SH-SY5Y (cell line): ENCODE measurements at regions not wholly inside any gene's neighbourhood (a gene's known extent, or its start where the extent isn't known, plus 50 kb on each side); places are given as distances from the start of the nearest gene placed in this dataset.

ENCODE experiments used
- GATA2 ChIP-seq: IDR thresholded peaks from 2 replicates; pipeline ENCODE4 v1.6.1; 2011; ENCODE audit warnings: mild to moderate bottlenecking, low read depth, low read length
- GATA3 ChIP-seq: IDR thresholded peaks from 2 replicates; pipeline ENCODE4 v1.6.1; 2011; ENCODE audit warnings: low read depth, mild to moderate bottlenecking, low read length, moderate library complexity

DNA sequence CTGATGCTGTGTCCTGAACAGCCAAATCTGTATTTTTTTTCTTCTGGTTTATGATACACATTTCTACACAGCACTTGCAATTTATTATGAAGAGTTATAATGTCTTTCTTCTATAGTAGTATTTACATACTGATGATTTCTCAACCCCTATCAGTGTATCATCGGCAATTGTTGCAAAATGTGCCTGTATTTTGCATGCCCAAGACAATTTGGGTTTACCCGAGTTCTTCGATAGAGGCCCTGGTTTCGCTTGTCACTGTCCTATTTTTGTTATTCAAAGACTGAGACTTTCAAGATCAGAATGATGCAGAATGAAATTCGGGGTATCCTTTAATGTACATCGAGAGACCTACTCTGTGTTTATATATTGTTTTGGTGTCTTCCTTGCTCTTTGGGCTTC lies 184.5 kb upstream of the PRSS58 start:
- TF ChIP-seq GATA2 (no peak), GATA3 (no peak)

DNA sequence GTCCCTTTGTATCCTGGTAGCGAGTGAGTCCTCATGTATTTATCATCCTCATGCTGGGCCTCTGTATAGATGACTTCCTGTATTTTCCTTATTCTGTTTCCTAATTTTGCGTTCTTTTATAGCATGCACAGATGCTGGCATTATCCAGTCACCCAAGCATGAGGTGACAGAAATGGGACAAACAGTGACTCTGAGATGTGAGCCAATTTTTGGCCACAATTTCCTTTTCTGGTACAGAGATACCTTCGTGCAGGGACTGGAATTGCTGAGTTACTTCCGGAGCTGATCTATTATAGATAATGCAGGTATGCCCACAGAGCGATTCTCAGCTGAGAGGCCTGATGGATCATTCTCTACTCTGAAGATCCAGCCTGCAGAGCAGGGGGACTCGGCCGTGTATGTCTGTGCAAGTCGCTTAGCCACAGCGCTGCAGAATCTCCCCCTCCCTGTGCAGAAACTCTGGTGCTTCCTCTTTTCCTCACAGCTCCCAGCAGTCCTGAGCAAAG lies 183.1 kb upstream of the PRSS58 start:
- TF ChIP-seq GATA2 (no peak), GATA3 (no peak)

DNA sequence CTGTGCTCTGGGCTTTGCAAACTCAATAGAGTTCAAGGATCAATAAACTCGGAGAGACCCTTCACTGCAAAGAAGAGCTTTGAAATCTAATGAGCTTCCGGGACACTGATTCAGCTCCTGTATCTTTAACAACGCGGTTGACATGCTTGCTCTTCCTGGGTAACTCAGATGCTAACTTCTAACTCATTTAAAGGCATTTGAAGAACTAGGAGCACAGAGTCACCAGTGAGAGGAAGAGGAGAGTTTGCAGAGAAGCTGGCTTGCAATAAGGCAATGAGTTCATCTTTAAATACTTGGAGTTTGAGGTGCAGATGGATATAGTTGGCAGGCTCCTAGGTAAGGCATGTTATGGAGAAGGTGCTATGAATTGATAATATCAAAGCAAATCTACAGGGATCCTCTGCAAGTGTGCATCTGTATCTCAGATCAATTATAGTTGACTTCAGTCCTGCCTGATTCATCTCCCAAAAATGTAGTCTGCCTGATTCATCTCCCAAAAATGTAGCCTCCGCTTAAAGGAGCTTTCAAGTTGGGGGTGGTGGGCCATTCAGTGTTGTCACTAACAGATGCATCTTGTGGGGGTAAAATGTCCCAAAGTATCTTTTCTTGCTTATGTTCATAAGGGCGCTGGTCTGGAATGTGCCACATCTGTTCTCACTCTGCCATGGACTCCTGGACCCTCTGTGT lies 182.5 kb upstream of the PRSS58 start:
- no peak for TF ChIP-seq GATA2

DNA sequence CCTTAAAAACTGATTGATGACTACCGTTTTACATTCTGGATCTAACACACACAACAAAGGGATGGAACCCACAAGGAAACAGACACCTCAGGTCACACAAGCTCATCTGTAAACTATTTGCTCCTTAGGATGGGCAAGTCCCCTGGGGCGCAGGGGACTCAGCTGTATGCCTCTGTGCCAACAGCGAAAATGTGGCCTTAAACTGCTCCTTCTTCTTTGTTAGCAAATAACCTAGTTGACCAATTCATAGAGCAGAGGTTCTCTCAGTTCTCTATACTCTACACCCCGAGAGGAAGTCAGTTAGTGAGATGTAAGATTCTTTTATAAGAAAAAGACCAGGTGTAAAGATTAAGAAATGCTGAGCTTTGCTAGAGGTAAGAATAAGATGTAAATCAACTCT lies 181.9 kb upstream of the PRSS58 start:
- TF ChIP-seq GATA3: no peak
- no peak for TF ChIP-seq GATA2

DNA sequence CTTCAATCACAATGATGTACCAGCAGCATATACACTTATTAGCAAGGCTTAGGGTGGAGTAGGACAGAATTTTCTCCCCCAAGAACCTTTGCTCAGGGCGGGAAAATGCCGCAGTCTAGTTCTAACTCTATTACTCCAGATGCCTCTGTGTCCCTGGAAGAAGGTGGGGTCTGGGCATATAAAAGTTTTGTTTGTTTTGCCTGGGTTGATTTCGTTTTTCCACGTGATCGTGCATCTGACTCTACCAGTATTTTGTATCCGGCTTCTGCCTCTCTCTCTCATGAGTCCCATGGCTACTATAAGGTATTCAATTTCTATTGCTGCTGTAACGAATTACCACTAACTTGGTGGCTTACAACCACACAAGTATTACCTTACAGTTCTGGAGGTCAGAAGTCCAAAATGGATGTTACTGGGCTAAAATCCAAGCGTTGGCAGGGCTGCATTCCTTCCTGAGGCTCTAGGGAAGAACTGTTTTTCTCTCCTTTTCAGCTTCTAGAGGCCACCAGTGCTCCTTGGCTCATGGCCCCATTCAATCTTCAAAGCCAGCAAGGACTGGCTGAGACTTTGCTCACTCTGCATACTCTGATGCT lies 181.2 kb upstream of the PRSS58 start:
- TF ChIP-seq GATA2: no peak
- TF ChIP-seq GATA3: no peak

DNA sequence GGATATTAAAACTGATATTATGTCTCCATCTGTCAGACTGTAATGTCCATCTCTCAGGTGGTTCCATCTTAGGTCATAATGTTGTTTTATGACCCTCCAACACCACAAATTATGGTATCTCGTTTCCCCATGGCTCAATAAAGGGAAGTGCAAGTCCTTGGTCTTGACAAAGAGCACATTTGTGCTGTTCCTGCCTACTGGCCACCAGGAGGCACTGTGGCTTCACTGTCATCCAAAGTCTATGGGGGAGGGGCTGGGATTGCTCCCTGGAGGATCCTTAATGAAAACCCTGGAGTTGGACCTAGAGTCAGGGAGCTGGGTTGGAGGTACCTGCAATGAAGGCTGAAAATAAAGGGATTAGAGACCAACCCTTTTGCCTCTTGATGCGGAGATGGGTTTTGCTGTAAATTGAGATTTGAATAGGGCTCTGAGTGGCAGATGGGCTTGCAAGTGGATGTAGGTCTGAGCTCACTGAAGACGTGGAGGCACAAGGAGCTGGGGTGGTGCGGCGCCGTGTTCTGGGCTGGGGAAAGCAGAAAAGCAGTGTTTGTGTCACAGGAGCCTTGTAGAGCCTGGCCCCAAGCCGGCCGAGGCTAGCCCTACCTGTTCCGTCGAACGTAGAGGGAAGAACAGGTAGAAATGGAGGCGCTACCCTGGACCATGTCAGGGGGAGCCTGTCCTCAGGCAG lies 180.5 kb upstream of the PRSS58 start:
- TF ChIP-seq GATA2 (no peak), GATA3 (no peak)

DNA sequence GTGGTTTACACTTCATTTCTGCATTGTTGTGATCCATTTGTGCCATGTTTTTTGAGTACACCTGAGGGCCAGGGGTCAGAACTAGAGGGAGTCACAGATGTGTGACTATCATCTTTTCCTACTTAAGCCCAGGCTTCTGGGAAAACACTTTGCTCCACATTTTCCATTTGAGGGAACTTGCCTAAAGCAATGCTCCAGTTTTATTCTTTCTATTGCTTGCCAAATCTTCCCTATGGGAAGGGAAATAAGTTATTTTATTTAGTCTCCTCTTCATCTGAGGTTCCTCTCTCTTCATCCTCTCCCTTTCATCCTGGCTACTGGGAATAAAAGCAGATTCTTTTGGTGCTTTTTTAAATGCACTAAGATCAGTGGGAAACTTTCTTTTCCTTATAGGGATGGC lies 179.9 kb upstream of the PRSS58 start:
- TF ChIP-seq GATA3 (no peak), GATA2 (no peak)

DNA sequence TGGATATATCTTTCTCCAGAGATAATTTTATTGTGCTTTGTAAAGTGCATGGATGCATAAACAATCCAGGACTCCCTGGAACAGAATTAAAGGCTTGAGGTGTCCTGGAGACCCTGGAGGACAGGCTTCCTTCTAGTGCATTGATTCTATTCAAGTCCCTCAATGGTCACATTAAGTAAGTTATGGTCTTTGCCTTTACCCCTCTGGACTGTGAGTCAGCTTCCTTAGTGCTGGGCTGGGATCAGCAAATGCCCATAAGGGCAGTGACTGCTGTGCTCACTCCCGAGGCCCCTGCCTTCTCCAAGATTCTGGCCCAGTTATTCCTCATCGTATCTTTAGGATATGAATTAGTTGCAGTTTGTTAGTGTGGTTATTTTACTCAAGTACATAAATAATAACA lies 178.7 kb upstream of the PRSS58 start:
- TF ChIP-seq GATA3: no peak
- TF ChIP-seq GATA2: no peak

DNA sequence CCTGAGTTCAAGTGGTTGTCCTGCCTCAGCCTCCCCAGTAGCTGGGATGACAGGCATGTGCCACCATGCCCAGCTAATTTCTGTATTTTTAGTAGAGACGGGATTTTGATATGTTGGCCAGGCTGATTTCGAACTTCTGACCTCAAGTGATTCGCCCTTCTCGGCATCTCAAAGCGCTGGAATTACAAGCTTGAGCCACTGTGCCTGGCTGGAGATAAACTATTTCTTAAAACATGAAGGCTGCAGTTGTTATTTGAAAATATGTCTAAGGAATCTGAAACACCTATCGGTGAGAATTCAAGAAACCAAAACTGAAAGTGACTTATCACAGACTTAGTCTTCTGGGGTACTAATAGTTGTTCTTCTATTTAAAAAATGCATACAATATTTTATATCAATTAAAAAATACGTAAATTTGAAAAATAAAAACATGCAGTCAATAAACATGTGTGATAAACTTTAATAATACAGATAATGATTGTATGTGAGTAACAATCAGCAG lies 176.9 kb upstream of the PRSS58 start:
- TF ChIP-seq GATA2 (no peak), GATA3 (no peak)

DNA sequence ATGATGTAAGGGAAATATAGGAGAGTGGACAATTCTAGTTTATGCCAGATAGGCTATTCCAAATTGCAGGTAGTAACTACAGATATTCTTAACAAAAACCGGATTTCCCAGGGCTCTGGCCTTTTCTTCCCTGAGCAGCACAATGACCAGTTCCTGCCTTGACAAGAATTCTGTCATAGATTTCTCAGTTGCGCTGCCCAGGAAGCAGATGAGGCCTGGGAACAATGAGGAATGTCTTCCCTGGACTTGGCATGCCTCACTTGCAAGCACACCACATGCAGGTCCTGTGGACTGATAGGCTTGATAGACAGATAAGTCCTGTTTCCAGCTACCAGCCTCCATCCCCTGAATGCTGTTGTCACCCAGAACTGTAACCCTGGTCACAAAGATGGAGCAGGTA lies 174.5 kb upstream of the PRSS58 start:
- TF ChIP-seq GATA3 (no peak), GATA2 (no peak)

DNA sequence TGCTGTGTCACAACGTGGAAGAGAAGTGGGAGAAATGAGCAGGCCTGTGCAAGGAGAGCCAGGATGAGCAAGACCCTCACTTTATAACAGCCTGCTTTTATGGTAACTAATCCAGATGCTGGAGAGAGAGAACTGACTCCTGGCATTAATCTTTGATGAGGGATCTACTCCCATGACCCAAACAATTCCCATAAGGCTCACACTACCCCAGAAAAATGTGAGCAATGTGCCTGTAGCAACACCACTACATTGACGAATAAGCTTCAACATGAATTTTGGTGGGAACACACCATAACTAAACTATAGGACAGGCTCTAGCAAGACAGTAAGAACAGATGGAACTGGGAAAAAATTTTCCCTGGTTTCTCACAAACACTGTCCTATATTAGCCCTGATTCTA lies 173.6 kb upstream of the PRSS58 start:
- TF ChIP-seq GATA2: no peak
- no peak for TF ChIP-seq GATA3

DNA sequence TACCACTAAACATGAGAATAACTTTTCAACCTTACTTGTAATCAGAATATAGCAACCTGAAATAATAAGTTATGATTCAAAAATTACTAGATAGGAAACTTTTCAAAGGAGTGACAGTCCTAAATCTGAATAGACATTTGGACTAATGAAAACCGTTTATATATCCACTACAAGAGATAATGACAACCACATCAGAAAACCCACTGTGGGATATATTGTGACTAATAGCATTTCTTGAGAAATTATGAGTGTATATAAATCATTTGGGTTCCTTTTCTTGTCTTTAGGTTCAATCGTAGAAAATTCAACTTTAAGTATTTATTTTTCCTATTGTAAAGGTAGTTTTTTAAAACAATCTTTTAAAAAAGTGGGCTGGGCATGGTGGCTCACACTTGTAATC lies 170.2 kb upstream of the PRSS58 start:
- TF ChIP-seq GATA3 (no peak), GATA2 (no peak)

DNA sequence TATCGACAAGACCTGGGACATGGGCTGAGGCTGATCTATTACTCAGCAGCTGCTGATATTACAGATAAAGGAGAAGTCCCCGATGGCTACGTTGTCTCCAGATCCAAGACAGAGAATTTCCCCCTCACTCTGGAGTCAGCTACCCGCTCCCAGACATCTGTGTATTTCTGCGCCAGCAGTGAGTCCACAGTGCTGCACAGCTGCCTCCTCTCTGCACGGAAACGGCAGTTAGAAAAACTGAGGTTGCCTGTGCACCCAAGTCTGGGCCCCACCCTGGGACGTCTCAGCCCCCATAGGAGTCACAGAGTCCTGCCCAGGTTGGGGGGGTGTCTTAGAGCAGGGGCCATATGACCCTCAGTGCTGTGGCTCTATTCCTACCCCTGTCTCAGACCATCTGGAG lies 167.4 kb upstream of the PRSS58 start:
- TF ChIP-seq GATA2: no peak
- TF ChIP-seq GATA3: no peak

DNA sequence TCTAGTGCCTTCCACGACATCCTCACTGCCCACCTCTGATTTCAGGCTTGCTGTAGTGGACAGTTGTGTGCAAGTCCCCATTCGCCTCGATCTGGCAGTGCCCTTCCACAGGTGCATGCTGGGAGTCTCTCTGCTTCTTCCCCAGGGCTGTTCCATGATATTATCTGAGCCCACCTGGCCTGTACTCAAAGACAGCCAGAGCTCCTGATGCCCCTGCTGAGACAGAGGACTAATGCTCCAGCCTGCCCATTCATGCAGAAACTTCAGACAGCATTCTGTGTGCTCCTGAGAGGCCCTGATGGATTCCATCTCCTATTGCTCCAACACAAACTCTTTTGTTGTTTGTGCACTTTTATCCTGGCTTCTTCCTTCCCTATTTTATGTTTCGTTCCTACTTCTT lies 164.8 kb upstream of the PRSS58 start:
- TF ChIP-seq GATA3 (no peak), GATA2 (no peak)
